Esophagus squamous epithelium (tissue), 5 donors: ENCODE measurements at regions not wholly inside any gene's neighbourhood (a gene's known extent, or its start where the extent isn't known, plus 50 kb on each side); places are given as distances from the start of the nearest gene placed in this dataset.

Experiments used
- DNase-seq: peaks from one replicate; lab custom pipeline; 2025; lab: John Stamatoyannopoulos, UW
- H3K27ac ChIP-seq, 4 donors: fragments of 200-600 bp; sonication (generic); one replicate each; pipeline ENCODE4 v1.5.1; 2016 to 2019; ENCODE audit warnings: mild to moderate bottlenecking in 1 of 4
- H3K27me3 ChIP-seq, 4 donors: fragments of 200-600 bp; sonication (generic); 1 replicate in 3 of 4; 2 replicates in 1 of 4; pipeline versions ENCODE4 v1.5.1 to v1.6.0; 2017 to 2021; ENCODE audit warnings: antibody characterized with exemption in 1 of 4
- H3K36me3 ChIP-seq, 3 donors: fragments of 200-600 bp; sonication (generic); one replicate each; pipeline ENCODE4 v1.5.1; 2016 to 2019
- H3K4me1 ChIP-seq, 3 donors: fragments of 200-600 bp; sonication (generic); one replicate each; pipeline ENCODE4 v1.5.1; 2017 to 2019
- H3K4me3 ChIP-seq, 4 donors: fragments of 200-600 bp; sonication (generic); 1 replicate in 3 of 4; 2 replicates in 1 of 4; pipeline ENCODE4 v1.5.1; 2016 to 2019; ENCODE audit warnings: mild to moderate bottlenecking in 2 of 4, moderate library complexity in 1 of 4
- H3K9me3 ChIP-seq, 3 donors: fragments of 200-600 bp; sonication (generic); one replicate each; pipeline ENCODE4 v1.5.1; 2016 to 2019
- POLR2A ChIP-seq, 4 donors: fragments of 450-650 bp; IDR thresholded peaks; one replicate each; pipeline ENCODE4 v1.6.1; 2017; ENCODE audit warnings: antibody characterized with exemption in 4 of 4, mild to moderate bottlenecking in 4 of 4, moderate library complexity in 3 of 4
- WGBS, 2 donors: methylation state at CpG; one replicate each; pipeline ENCODE4 v1.1.5; 2018; 5-methylcytosine and 5-hydroxymethylcytosine counted together
- intact Hi-C: fragments of 100-400 bp; cut with DNase I; formaldehyde crosslinking; loops from one replicate; pipeline ENCODE4 v1.15.0; 2022
- TF ChIP-seq, protein P1 (sequence below), 6 experiments: fragments of 450-650 bp in 4 of 6; fragments of 200-600 bp in 2 of 6; sonication (generic) in 2 of 6; IDR thresholded peaks; one replicate each; pipeline ENCODE4 v1.5.1; 2016 to 2019; ENCODE audit warnings: antibody characterized with exemption in 6 of 6, mild to moderate bottlenecking in 4 of 6, moderate library complexity in 4 of 6
- donor health status: DM: yes; HTN: yes; CAD: no.

- no peaks in the 10 kb centered on the region for H3K36me3 ChIP-seq
- WGBS, 2 donors, result 71 to 74% methylated on average over 12 of the region's 12 CpGs
- intact Hi-C loops, result no loop called here
- H3K4me3 ChIP-seq, result no peak overlapping the region
- no peak overlapping the region for H3K27ac ChIP-seq
- DNase-seq, result no peak
- H3K4me1 ChIP-seq, result no peaks in the 10 kb centered on the region
- TF ChIP-seq, protein P1, sequence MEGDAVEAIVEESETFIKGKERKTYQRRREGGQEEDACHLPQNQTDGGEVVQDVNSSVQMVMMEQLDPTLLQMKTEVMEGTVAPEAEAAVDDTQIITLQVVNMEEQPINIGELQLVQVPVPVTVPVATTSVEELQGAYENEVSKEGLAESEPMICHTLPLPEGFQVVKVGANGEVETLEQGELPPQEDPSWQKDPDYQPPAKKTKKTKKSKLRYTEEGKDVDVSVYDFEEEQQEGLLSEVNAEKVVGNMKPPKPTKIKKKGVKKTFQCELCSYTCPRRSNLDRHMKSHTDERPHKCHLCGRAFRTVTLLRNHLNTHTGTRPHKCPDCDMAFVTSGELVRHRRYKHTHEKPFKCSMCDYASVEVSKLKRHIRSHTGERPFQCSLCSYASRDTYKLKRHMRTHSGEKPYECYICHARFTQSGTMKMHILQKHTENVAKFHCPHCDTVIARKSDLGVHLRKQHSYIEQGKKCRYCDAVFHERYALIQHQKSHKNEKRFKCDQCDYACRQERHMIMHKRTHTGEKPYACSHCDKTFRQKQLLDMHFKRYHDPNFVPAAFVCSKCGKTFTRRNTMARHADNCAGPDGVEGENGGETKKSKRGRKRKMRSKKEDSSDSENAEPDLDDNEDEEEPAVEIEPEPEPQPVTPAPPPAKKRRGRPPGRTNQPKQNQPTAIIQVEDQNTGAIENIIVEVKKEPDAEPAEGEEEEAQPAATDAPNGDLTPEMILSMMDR (IDR thresholded peaks at IDR 0.05), result no peak
- TF ChIP-seq POLR2A (IDR thresholded peaks at IDR 0.05), result no peak
- H3K9me3 ChIP-seq, result no peaks in the 10 kb centered on the region
- no peaks in the 10 kb centered on the region for H3K27me3 ChIP-seq
Measured at GRCh38 chr16:9040800-9041412, 50.5 kb upstream of the HAPSTR1 start.
